ENCODE measurements at regions not wholly inside any gene's neighbourhood (a gene's known extent, or its start where the extent isn't known, plus 50 kb on each side); places are given as distances from the start of the nearest gene placed in this dataset.

- no peak overlapping the region for H3K4me3 ChIP-seq (ENCODE audit: low read depth, low read length)
- TF ChIP-seq CTCF (IDR thresholded peaks at IDR 0.05; ENCODE audit: low read depth, low read length) = no peak
Measured at GRCh38 chr18:46204143-46204542, 100.0 kb downstream of the HAUS1 start.

- TF ChIP-seq CTCF (IDR thresholded peaks at IDR 0.05; ENCODE audit: low read depth, low read length) = no peak
- H3K4me3 ChIP-seq (ENCODE audit: low read depth, low read length) = no peak overlapping the region
Measured at GRCh38 chr18:46207985-46208384, 103.8 kb downstream of the HAUS1 start.

GRCh38 chr18:46209161-46209560, 105.0 kb downstream of the HAUS1 start:
- no peak for TF ChIP-seq CTCF (IDR thresholded peaks at IDR 0.05; ENCODE audit: low read depth, low read length)
- H3K4me3 ChIP-seq (ENCODE audit: low read depth, low read length) = no peak overlapping the region

- H3K4me3 ChIP-seq (ENCODE audit: low read depth, low read length) = no peak overlapping the region
- no peak for TF ChIP-seq CTCF (IDR thresholded peaks at IDR 0.05; ENCODE audit: low read depth, low read length)
Measured at GRCh38 chr18:46211816-46212215, 107.6 kb downstream of the HAUS1 start.

- TF ChIP-seq CTCF (IDR thresholded peaks at IDR 0.05; ENCODE audit: low read depth, low read length) = no peak
- H3K4me3 ChIP-seq (ENCODE audit: low read depth, low read length) = no peak overlapping the region
Measured at GRCh38 chr18:46212398-46212797, 108.2 kb downstream of the HAUS1 start.

- H3K4me3 ChIP-seq (ENCODE audit: low read depth, low read length) = no peak overlapping the region
- TF ChIP-seq CTCF (IDR thresholded peaks at IDR 0.05; ENCODE audit: low read depth, low read length) = no peak
Measured at GRCh38 chr18:46213295-46213694, 109.1 kb downstream of the HAUS1 start.

- H3K4me3 ChIP-seq (ENCODE audit: low read depth, low read length) = no peak overlapping the region
- TF ChIP-seq CTCF (IDR thresholded peaks at IDR 0.05; ENCODE audit: low read depth, low read length) = no peak
Measured at GRCh38 chr18:46214435-46214834, 110.2 kb downstream of the HAUS1 start.

Measured in WI38 (cell line).